ENCODE measurements at regions not wholly inside any gene's neighbourhood (a gene's known extent, or its start where the extent isn't known, plus 50 kb on each side); places are given as distances from the start of the nearest gene placed in this dataset.

GRCh38 chr9:82376677-82377232 is 388.2 kb downstream of the SPATA31D1 start:
- TF ChIP-seq, protein P1, sequence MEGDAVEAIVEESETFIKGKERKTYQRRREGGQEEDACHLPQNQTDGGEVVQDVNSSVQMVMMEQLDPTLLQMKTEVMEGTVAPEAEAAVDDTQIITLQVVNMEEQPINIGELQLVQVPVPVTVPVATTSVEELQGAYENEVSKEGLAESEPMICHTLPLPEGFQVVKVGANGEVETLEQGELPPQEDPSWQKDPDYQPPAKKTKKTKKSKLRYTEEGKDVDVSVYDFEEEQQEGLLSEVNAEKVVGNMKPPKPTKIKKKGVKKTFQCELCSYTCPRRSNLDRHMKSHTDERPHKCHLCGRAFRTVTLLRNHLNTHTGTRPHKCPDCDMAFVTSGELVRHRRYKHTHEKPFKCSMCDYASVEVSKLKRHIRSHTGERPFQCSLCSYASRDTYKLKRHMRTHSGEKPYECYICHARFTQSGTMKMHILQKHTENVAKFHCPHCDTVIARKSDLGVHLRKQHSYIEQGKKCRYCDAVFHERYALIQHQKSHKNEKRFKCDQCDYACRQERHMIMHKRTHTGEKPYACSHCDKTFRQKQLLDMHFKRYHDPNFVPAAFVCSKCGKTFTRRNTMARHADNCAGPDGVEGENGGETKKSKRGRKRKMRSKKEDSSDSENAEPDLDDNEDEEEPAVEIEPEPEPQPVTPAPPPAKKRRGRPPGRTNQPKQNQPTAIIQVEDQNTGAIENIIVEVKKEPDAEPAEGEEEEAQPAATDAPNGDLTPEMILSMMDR (IDR thresholded peaks at IDR 0.05) = no peak
- Histone ChIP-seq H3K4me3 (no peak overlapping the region), H3K9ac (ENCODE audit: low read depth in 2 of 2, low read length in 2 of 2) (no peak overlapping the region), H3K36me3 (no peaks in the 10 kb centered on the region), H3K4me1 (no peaks in the 10 kb centered on the region), H3K27ac (no peak overlapping the region), H3K9me3 (no peaks in the 10 kb centered on the region), H3K27me3 (no peaks in the 10 kb centered on the region)
- intact Hi-C loops (cut with DNase I) = no loop called here
- no peak for DNase-seq

GRCh38 chr9:82382887-82383616 is 394.5 kb downstream of the SPATA31D1 start:
- Histone ChIP-seq H3K27me3 (no peaks in the 10 kb centered on the region), H3K4me3 (no peak overlapping the region), H3K4me1 (no peaks in the 10 kb centered on the region), H3K9me3 (no peaks in the 10 kb centered on the region), H3K36me3 (no peaks in the 10 kb centered on the region), H3K9ac (ENCODE audit: low read depth in 2 of 2, low read length in 2 of 2) (no peak overlapping the region), H3K27ac (no peak overlapping the region)
- DNase-seq = no peak
- intact Hi-C loops (cut with DNase I) = no loop called here
- TF ChIP-seq, protein P1 (IDR thresholded peaks at IDR 0.05) = no peak

DNA sequence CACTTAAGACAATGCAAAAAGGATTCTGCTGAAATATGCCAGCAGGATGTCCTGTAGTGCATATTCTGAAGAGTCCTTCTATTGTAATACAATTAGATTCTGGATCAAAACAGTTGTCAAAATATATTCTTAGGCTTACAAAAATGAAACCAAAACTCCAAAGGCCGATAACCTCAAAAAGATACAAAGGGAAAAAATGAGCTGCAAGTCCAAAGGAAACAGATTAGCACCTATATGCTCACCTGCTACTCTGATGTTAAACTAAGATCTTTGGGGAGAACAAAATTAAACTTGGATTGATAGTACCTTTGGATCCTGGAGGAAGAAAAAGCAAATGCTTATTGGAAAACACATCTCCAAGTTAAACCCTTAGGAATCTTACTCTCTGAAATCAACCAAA is 397.1 kb downstream of the SPATA31D1 start:
- Histone ChIP-seq H3K9me3 (no peaks in the 10 kb centered on the region), H3K27ac (no peak overlapping the region), H3K36me3 (no peaks in the 10 kb centered on the region), H3K27me3 (no peaks in the 10 kb centered on the region), H3K9ac (ENCODE audit: low read depth in 2 of 2, low read length in 2 of 2) (no peak overlapping the region), H3K4me1 (no peaks in the 10 kb centered on the region), H3K4me3 (no peak overlapping the region)
- DNase-seq = no peak
- intact Hi-C loops (cut with DNase I) = no loop called here
- TF ChIP-seq, protein P1 (IDR thresholded peaks at IDR 0.05) = no peak

DNA sequence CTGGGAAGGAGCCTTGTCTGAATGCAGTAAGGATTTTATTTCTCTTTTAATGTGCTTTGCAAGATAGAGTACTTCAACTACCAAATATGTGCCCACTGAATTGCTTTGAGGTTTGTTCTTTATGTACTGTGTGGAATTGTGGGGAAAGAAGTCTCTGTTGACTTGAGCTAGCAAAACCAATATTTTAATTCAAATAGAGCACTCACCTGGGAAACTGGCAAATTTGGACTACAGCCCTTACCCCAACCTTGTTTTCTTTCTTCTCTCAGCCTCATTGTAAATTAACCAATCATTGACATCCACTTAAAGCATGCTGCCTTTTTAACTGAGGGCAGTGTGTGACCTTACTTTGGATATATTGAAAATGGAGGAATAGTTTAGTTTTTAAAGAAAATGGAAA is 409.0 kb downstream of the SPATA31D1 start:
- no peak overlapping the region for H3K4me3 ChIP-seq
- H3K27me3 ChIP-seq = no peaks in the 10 kb centered on the region
- H3K36me3 ChIP-seq = no peaks in the 10 kb centered on the region
- H3K27ac ChIP-seq = no peak overlapping the region
- intact Hi-C loops (cut with DNase I) = no loop called here
- TF ChIP-seq, protein P1 (IDR thresholded peaks at IDR 0.05) = no peak
- no peak for DNase-seq
- no peaks in the 10 kb centered on the region for H3K4me1 ChIP-seq
- no peaks in the 10 kb centered on the region for H3K9me3 ChIP-seq
- H3K9ac ChIP-seq (ENCODE audit: low read depth in 2 of 2, low read length in 2 of 2) = no peak overlapping the region

DNA sequence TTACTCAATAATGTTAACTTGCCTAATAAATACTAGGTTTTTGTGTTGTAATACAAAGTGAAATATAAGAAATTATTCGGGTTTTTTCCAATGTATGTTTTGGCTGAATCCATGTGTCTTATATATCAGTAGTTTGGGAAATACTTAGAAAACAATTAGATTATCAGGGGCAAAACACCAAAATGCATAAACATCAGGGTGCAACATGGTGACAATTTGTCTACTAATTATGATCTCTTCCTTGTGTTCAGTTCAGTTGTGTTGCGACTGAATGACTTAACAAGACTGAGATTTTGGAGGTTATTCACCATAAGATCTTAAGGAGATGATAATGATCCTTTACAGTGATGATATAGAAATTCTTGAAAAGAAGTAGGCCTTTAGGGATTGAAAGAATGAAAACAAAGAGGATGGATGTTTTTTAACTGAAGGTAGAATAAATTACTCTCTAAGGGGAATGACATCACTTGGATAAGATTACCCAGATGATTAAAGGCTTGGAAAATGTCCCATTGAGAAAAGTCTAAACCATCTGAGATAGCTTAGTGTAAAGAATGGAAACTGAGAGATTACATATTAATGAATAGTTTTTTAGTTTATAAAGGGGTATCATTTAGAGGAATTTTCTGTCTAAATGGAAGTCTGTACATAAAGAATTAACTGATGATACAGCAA is 415.8 kb downstream of the SPATA31D1 start:
- H3K27ac ChIP-seq = no peak overlapping the region
- H3K27me3 ChIP-seq = no peaks in the 10 kb centered on the region
- TF ChIP-seq, protein P1 (IDR thresholded peaks at IDR 0.05) = no peak
- no peaks in the 10 kb centered on the region for H3K9me3 ChIP-seq
- intact Hi-C loops (cut with DNase I) = no loop called here
- no peaks in the 10 kb centered on the region for H3K36me3 ChIP-seq
- no peaks in the 10 kb centered on the region for H3K4me1 ChIP-seq
- no peak overlapping the region for H3K9ac ChIP-seq (ENCODE audit: low read depth in 2 of 2, low read length in 2 of 2)
- H3K4me3 ChIP-seq = no peak overlapping the region
- no peak for DNase-seq

All from colonic mucosa (tissue), 4 donors.